ENCODE measurements at regions not wholly inside any gene's neighbourhood (a gene's known extent, or its start where the extent isn't known, plus 50 kb on each side); places are given as distances from the start of the nearest gene placed in this dataset.

GRCh38 chr10:94194256-94194655 lies 168.5 kb downstream of the NOC3L start:
- no peak for TF ChIP-seq CTCF (IDR thresholded peaks at IDR 0.05; ENCODE audit: insufficient read depth, low read length)
- no peak for TF ChIP-seq GABPA (IDR thresholded peaks at IDR 0.05; ENCODE audit: low read depth)
- no peak for TF ChIP-seq SPI1 (IDR thresholded peaks at IDR 0.05; ENCODE audit: borderline replicate concordance, low read depth)
